ENCODE measurements at regions not wholly inside any gene's neighbourhood (a gene's known extent, or its start where the extent isn't known, plus 50 kb on each side); places are given as distances from the start of the nearest gene placed in this dataset.

DNA sequence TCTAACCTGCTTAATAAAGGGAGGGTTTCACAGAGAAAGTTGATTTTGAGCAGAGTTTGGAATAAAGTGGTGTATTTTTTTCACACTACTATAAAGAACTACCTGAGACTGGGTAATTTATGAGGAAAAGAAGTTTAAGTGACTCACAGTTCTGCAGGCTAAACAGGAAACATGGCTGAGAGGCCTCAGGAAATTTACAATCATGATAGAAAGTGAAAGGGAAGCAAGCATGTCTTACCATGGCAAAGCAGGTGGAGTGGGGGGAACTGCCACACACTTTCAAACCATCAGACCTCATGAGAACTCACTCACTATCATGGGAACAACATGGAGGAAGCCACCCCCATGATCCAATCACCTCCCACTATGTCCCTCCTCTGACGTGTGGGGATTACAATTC lies 546.7 kb downstream of the EPHA4 start:
- WGBS, 2 donors, result 35 to 65% methylated on average over 1 of the region's 1 CpG
- no peaks in the 10 kb centered on the region for H3K36me3 ChIP-seq (ENCODE audit: control insufficient read depth in 4 of 4, insufficient read depth in 4 of 4, low read length in 4 of 4)
- no peak overlapping the region for H3K9ac ChIP-seq (ENCODE audit: insufficient read depth in 1 of 2, low read length in 2 of 2)
- DNase-seq, result no peak
- TF ChIP-seq, protein P1, sequence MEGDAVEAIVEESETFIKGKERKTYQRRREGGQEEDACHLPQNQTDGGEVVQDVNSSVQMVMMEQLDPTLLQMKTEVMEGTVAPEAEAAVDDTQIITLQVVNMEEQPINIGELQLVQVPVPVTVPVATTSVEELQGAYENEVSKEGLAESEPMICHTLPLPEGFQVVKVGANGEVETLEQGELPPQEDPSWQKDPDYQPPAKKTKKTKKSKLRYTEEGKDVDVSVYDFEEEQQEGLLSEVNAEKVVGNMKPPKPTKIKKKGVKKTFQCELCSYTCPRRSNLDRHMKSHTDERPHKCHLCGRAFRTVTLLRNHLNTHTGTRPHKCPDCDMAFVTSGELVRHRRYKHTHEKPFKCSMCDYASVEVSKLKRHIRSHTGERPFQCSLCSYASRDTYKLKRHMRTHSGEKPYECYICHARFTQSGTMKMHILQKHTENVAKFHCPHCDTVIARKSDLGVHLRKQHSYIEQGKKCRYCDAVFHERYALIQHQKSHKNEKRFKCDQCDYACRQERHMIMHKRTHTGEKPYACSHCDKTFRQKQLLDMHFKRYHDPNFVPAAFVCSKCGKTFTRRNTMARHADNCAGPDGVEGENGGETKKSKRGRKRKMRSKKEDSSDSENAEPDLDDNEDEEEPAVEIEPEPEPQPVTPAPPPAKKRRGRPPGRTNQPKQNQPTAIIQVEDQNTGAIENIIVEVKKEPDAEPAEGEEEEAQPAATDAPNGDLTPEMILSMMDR (IDR thresholded peaks at IDR 0.05; ENCODE audit: control extremely low read depth, extremely low read depth), result no peak
- H3K9me3 ChIP-seq (ENCODE audit: control insufficient read depth in 4 of 4, insufficient read depth in 3 of 4, low read length in 3 of 4), result no peaks in the 10 kb centered on the region
- H3K4me1 ChIP-seq (ENCODE audit: control insufficient read depth in 5 of 5, insufficient read depth in 5 of 5, low read length in 5 of 5), result no peaks in the 10 kb centered on the region
- no peaks in the 10 kb centered on the region for H3K27me3 ChIP-seq (ENCODE audit: control insufficient read depth in 3 of 3, insufficient read depth in 3 of 3, low read length in 2 of 3)
- no peak for ATAC-seq (ENCODE audit: insufficient read depth, low FRiP score)
- H3K27ac ChIP-seq (ENCODE audit: low read depth in 1 of 2, low read length in 1 of 2), result no peak overlapping the region
- H3K4me3 ChIP-seq, result no peak overlapping the region

DNA sequence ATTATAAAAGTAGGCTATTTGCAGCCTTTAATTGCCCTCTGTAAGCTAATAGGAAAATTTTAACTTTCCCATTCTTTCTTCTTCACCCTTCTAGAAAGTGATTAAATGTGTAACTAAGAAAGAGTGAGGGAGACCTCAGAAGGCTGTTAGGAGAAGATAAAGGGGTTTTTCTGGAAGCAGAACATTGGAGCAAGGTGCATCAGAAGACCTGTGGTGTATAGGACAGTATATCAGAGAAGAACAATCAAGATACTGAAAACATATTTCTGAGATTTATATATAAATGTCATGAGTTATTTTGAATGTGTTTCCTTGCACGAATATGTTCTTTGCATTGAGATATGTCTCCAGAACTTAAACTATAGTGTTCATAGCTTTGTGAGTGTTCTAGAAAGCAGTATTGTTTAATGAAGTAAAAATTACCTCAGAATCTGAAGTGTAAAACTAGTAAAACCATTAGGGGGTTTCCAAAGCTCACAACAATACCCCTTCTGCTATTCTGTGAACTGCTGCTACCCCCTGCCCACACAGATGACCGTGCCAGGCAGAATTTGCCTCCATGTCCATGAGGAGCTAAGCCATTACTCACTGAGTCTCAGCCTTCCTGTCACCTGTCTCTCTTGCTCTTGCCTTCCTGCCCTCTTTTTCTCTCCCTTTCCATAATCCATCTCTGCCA lies 537.9 kb downstream of the EPHA4 start:
- H3K4me1 ChIP-seq (ENCODE audit: control insufficient read depth in 5 of 5, insufficient read depth in 5 of 5, low read length in 5 of 5), result no peaks in the 10 kb centered on the region
- H3K4me3 ChIP-seq, result no peak overlapping the region
- ATAC-seq (ENCODE audit: insufficient read depth, low FRiP score) (no peak), DNase-seq (no peak)
- TF ChIP-seq, protein P1 (IDR thresholded peaks at IDR 0.05; ENCODE audit: control extremely low read depth, extremely low read depth), result no peak
- no peaks in the 10 kb centered on the region for H3K27me3 ChIP-seq (ENCODE audit: control insufficient read depth in 3 of 3, insufficient read depth in 3 of 3, low read length in 2 of 3)
- no peak overlapping the region for H3K27ac ChIP-seq (ENCODE audit: low read depth in 1 of 2, low read length in 1 of 2)
- no peak overlapping the region for H3K9ac ChIP-seq (ENCODE audit: insufficient read depth in 1 of 2, low read length in 2 of 2)
- no peaks in the 10 kb centered on the region for H3K36me3 ChIP-seq (ENCODE audit: control insufficient read depth in 4 of 4, insufficient read depth in 4 of 4, low read length in 4 of 4)
- 79 to 88% methylated on average over 2 of the region's 2 CpGs for WGBS, 2 donors
- no peaks in the 10 kb centered on the region for H3K9me3 ChIP-seq (ENCODE audit: control insufficient read depth in 4 of 4, insufficient read depth in 3 of 4, low read length in 3 of 4)

DNA sequence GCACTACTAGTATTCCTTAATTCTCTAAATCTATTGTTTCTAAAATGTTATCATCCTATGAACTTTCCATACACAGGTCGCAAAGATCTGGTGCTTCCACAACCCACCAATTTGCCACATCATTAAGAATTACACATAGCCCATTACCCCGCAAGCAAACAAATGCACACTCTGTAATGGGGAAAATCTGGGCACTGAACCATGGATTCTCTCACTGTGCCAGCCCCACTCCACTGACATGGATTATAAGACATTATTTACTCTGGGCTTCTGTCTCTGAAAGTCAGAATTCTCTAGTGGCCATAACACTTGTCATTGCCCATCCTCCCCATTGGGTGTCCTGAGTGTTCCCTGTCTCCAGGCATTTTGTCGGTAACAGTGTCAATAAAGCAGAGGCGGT lies 537.1 kb downstream of the EPHA4 start:
- no peak overlapping the region for H3K4me3 ChIP-seq
- ATAC-seq (ENCODE audit: insufficient read depth, low FRiP score), result no peak
- no peak overlapping the region for H3K9ac ChIP-seq (ENCODE audit: insufficient read depth in 1 of 2, low read length in 2 of 2)
- no peak for DNase-seq
- TF ChIP-seq, protein P1 (IDR thresholded peaks at IDR 0.05; ENCODE audit: control extremely low read depth, extremely low read depth), result no peak
- no peaks in the 10 kb centered on the region for H3K9me3 ChIP-seq (ENCODE audit: control insufficient read depth in 4 of 4, insufficient read depth in 3 of 4, low read length in 3 of 4)
- H3K4me1 ChIP-seq (ENCODE audit: control insufficient read depth in 5 of 5, insufficient read depth in 5 of 5, low read length in 5 of 5), result no peaks in the 10 kb centered on the region
- no peaks in the 10 kb centered on the region for H3K36me3 ChIP-seq (ENCODE audit: control insufficient read depth in 4 of 4, insufficient read depth in 4 of 4, low read length in 4 of 4)
- 93 to 96% methylated on average over 4 of the region's 4 CpGs for WGBS, 2 donors
- H3K27me3 ChIP-seq (ENCODE audit: control insufficient read depth in 3 of 3, insufficient read depth in 3 of 3, low read length in 2 of 3), result no peaks in the 10 kb centered on the region
- no peak overlapping the region for H3K27ac ChIP-seq (ENCODE audit: low read depth in 1 of 2, low read length in 1 of 2)

DNA sequence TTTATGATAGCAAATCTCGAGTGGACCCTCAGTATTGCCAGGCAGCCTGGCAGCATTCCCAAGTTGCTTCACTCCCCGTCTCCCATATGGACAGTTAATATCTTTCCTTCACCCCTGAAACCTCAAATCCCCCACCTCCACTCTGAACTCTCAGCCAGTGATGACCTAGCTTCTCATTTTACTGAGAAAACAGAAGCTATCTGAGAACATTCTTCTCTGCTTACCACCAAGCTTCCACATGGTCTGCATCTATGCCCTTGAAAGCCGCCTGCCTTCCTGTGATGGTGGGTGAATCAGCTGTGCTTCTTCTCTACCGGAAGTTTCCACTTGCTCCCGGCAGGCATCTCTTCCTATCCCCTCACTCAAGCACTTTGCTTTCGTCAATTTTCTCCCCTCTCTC lies 529.2 kb downstream of the EPHA4 start:
- 81 to 89% methylated on average over 6 of the region's 6 CpGs for WGBS, 2 donors
- ATAC-seq (ENCODE audit: insufficient read depth, low FRiP score) (no peak), DNase-seq (no peak)

More for the DNA sequence above, 529.2 kb downstream of the EPHA4 start:
- TF ChIP-seq, protein P1 (IDR thresholded peaks at IDR 0.05; ENCODE audit: control extremely low read depth, extremely low read depth), result no peak
- H3K27ac ChIP-seq (ENCODE audit: low read depth in 1 of 2, low read length in 1 of 2), result no peak overlapping the region
- H3K27me3 ChIP-seq (ENCODE audit: control insufficient read depth in 3 of 3, insufficient read depth in 3 of 3, low read length in 2 of 3), result no peaks in the 10 kb centered on the region
- H3K4me3 ChIP-seq, result no peak overlapping the region
- peaks cover 0 to 5% (median under 1%) of the 10 kb centered on the region in 5 donors for H3K4me1 ChIP-seq (ENCODE audit: control insufficient read depth in 5 of 5, insufficient read depth in 5 of 5, low read length in 5 of 5)
- no peaks in the 10 kb centered on the region for H3K36me3 ChIP-seq (ENCODE audit: control insufficient read depth in 4 of 4, insufficient read depth in 4 of 4, low read length in 4 of 4)
- no peak overlapping the region for H3K9ac ChIP-seq (ENCODE audit: insufficient read depth in 1 of 2, low read length in 2 of 2)
- no peaks in the 10 kb centered on the region for H3K9me3 ChIP-seq (ENCODE audit: control insufficient read depth in 4 of 4, insufficient read depth in 3 of 4, low read length in 3 of 4)

Measured in lung (tissue), 11 donors.